Keratinocyte (primary cell): ENCODE measurements at regions not wholly inside any gene's neighbourhood (a gene's known extent, or its start where the extent isn't known, plus 50 kb on each side); places are given as distances from the start of the nearest gene placed in this dataset.

ENCODE experiments used
- DNase-seq: peaks from one replicate; pipeline ENCODE4 v3.0.0-alpha.2; 2011; ENCODE audit warnings: low read depth, missing footprints, low spot score
- FAIRE-seq: peaks from 2 replicates; lab custom pipeline; 2011; peaks lifted over from hg19 to GRCh38; lab: Jason Lieb, UNC
- H2AFZ ChIP-seq: 2 replicates; pipeline ENCODE4 v1.6.0; 2012; ENCODE audit warnings: low read length, control low read depth, inconsistent platforms; ENCODE audit not compliant: control insufficient read depth
- H3K27ac ChIP-seq: 2 replicates; pipeline ENCODE4 v1.5.1; 2011; ENCODE audit warnings: low read length; ENCODE audit not compliant: control insufficient read depth, insufficient read depth
- H3K27me3 ChIP-seq: 3 replicates; pipeline ENCODE4 v1.6.0; 2011; ENCODE audit warnings: low read length; ENCODE audit not compliant: control insufficient read depth, insufficient read depth; ENCODE audit errors: extremely low read depth
- H3K36me3 ChIP-seq, 2 experiments: 2 replicates in 1 of 2; 3 replicates in 1 of 2; pipeline ENCODE4 v1.5.1; 2011; ENCODE audit warnings: low read length in 2 of 2, mild to moderate bottlenecking in 1 of 2; ENCODE audit not compliant: control insufficient read depth in 2 of 2, insufficient read depth in 2 of 2; ENCODE audit errors: extremely low read depth in 1 of 2
- H3K4me1 ChIP-seq: 3 replicates; pipeline ENCODE4 v1.5.1; 2011; ENCODE audit warnings: low read length; ENCODE audit not compliant: control insufficient read depth, insufficient read depth; ENCODE audit errors: extremely low read depth
- H3K4me2 ChIP-seq: 3 replicates; pipeline ENCODE4 v1.6.0; 2011; ENCODE audit warnings: low read depth, low read length; ENCODE audit not compliant: control insufficient read depth, insufficient read depth; ENCODE audit errors: extremely low read depth
- H3K4me3 ChIP-seq, 3 experiments: fragments of 200-600 bp in 1 of 3; sonication (generic) in 1 of 3; 2 replicates in 2 of 3; 3 replicates in 1 of 3; pipeline ENCODE4 v1.5.1; 2011 to 2016; ENCODE audit warnings: low read length in 3 of 3, mild to moderate bottlenecking in 3 of 3, control low read depth in 2 of 3, inconsistent platforms in 1 of 3, low read depth in 1 of 3, mixed read lengths in 1 of 3, mixed run types in 1 of 3, moderate library complexity in 1 of 3; ENCODE audit not compliant: control insufficient read depth in 2 of 3, insufficient read depth in 2 of 3; ENCODE audit errors: extremely low read depth in 1 of 3
- H3K79me2 ChIP-seq: 2 replicates; pipeline ENCODE4 v1.6.0; 2012; ENCODE audit warnings: low read length; ENCODE audit not compliant: control insufficient read depth, insufficient read depth
- H3K9ac ChIP-seq: 3 replicates; pipeline ENCODE4 v1.6.0; 2011; ENCODE audit warnings: low read length; ENCODE audit not compliant: control insufficient read depth, insufficient read depth; ENCODE audit errors: extremely low read depth
- H3K9me1 ChIP-seq: 3 replicates; pipeline ENCODE4 v1.6.0; 2011; ENCODE audit warnings: low read length; ENCODE audit not compliant: control insufficient read depth, insufficient read depth; ENCODE audit errors: extremely low read depth
- H3K9me3 ChIP-seq: 2 replicates; pipeline ENCODE4 v1.5.1; 2012; ENCODE audit warnings: low read depth, low read length; ENCODE audit not compliant: control insufficient read depth
- H4K20me1 ChIP-seq: 3 replicates; pipeline ENCODE4 v1.6.0; 2011; ENCODE audit warnings: low read length; ENCODE audit not compliant: control insufficient read depth, insufficient read depth; ENCODE audit errors: extremely low read depth
- EZH2 ChIP-seq: IDR thresholded peaks from one replicate; pipeline ENCODE4 v1.6.1; 2012; ENCODE audit warnings: inconsistent platforms, mild to moderate bottlenecking, low read length, moderate library complexity
- dilution Hi-C: fragments of 300-500 bp; cut with MboI; formaldehyde crosslinking; loops from one replicate; pipeline ENCODE4 v1.7.0; 2020; ENCODE audit warnings: low sequenced_read_pairs; ENCODE audit not compliant: extremely low pct_ligation_motif_present
- TF ChIP-seq, protein P1 (sequence below), 3 experiments: IDR thresholded peaks in 1 of 3; conservative IDR thresholded peaks in 1 of 3; optimal IDR thresholded peaks in 1 of 3; 2 replicates in 2 of 3; 3 replicates in 1 of 3; pipeline versions ENCODE3 to v1.5.1; 2011; ENCODE audit warnings: low read length in 3 of 3, mild to moderate bottlenecking in 3 of 3, moderate library complexity in 2 of 3, control low read depth in 1 of 3, inconsistent platforms in 1 of 3; ENCODE audit not compliant: insufficient read depth in 2 of 3; ENCODE audit errors: extremely low read depth in 1 of 3

- Histone ChIP-seq H3K27ac (no peak overlapping the region), H3K9me1 (no peaks in the 10 kb centered on the region), H4K20me1 (no peaks in the 10 kb centered on the region), H3K79me2 (no peaks in the 10 kb centered on the region), H3K4me3 (no peak overlapping the region), H3K27me3 (no peaks in the 10 kb centered on the region), H3K4me1 (no peaks in the 10 kb centered on the region), H3K36me3 (no peaks in the 10 kb centered on the region), H3K9ac (no peak overlapping the region), H3K4me2 (no peak overlapping the region), H3K9me3 (no peaks in the 10 kb centered on the region), H2AFZ (no peak overlapping the region)
- FAIRE-seq (no peak), DNase-seq (no peak)
- TF ChIP-seq EZH2: no peak
- TF ChIP-seq, protein P1, sequence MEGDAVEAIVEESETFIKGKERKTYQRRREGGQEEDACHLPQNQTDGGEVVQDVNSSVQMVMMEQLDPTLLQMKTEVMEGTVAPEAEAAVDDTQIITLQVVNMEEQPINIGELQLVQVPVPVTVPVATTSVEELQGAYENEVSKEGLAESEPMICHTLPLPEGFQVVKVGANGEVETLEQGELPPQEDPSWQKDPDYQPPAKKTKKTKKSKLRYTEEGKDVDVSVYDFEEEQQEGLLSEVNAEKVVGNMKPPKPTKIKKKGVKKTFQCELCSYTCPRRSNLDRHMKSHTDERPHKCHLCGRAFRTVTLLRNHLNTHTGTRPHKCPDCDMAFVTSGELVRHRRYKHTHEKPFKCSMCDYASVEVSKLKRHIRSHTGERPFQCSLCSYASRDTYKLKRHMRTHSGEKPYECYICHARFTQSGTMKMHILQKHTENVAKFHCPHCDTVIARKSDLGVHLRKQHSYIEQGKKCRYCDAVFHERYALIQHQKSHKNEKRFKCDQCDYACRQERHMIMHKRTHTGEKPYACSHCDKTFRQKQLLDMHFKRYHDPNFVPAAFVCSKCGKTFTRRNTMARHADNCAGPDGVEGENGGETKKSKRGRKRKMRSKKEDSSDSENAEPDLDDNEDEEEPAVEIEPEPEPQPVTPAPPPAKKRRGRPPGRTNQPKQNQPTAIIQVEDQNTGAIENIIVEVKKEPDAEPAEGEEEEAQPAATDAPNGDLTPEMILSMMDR (optimal IDR thresholded peaks at IDR 0.05 in 1 of 3, IDR thresholded peaks at IDR 0.05 in 1 of 3, conservative IDR thresholded peaks at IDR 0.05 in 1 of 3; ENCODE audit: extremely low read depth in 1 of 3, insufficient read depth in 2 of 3, low read length in 3 of 3): no peak
- dilution Hi-C loops: no loop called here
Observed at GRCh38 chr16:80330803-80331202, 210.0 kb upstream of the DYNLRB2 start.

DNA sequence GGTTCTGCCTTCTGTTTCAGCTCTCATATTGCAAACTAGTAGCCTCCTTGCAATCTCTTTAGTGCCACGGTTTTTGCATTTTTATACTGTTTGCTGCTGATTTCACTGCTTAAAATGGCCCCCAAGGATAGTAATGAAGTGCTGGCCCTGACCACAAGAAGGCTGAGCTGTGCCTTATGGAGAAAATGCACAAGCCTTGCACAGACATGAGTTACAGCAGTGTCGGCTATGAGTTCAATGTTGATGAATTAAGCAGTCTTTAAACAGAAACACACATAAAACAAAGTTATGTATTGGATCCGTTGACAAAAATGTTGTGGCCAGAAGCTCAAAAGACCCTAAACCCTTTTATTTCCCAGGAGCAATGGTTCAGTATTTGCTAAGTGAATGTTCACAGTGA, 210.6 kb upstream of the DYNLRB2 start:
- Histone ChIP-seq H3K79me2 (no peaks in the 10 kb centered on the region), H3K9ac (no peak overlapping the region), H3K27ac (no peak overlapping the region), H3K36me3 (no peaks in the 10 kb centered on the region), H3K27me3 (no peaks in the 10 kb centered on the region), H3K4me2 (no peak overlapping the region), H2AFZ (no peak overlapping the region), H3K4me1 (no peaks in the 10 kb centered on the region), H4K20me1 (no peaks in the 10 kb centered on the region), H3K9me3 (no peaks in the 10 kb centered on the region), H3K4me3 (no peak overlapping the region), H3K9me1 (no peaks in the 10 kb centered on the region)
- DNase-seq (no peak), FAIRE-seq (no peak)
- dilution Hi-C loops: no loop called here
- TF ChIP-seq, protein P1 (optimal IDR thresholded peaks at IDR 0.05 in 1 of 3, IDR thresholded peaks at IDR 0.05 in 1 of 3, conservative IDR thresholded peaks at IDR 0.05 in 1 of 3; ENCODE audit: extremely low read depth in 1 of 3, insufficient read depth in 2 of 3, low read length in 3 of 3): no peak
- TF ChIP-seq EZH2: no peak
